Lung microvascular endothelial cell (primary cell): ENCODE measurements at regions not wholly inside any gene's neighbourhood (a gene's known extent, or its start where the extent isn't known, plus 50 kb on each side); places are given as distances from the start of the nearest gene placed in this dataset.

Experiments
- DNase-seq, 2 donors: peaks; one replicate each; pipeline versions ENCODE4 v3.0.0 to v3.0.0-alpha.2; 2010; ENCODE audit warnings: low read depth in 2 of 2

DNA sequence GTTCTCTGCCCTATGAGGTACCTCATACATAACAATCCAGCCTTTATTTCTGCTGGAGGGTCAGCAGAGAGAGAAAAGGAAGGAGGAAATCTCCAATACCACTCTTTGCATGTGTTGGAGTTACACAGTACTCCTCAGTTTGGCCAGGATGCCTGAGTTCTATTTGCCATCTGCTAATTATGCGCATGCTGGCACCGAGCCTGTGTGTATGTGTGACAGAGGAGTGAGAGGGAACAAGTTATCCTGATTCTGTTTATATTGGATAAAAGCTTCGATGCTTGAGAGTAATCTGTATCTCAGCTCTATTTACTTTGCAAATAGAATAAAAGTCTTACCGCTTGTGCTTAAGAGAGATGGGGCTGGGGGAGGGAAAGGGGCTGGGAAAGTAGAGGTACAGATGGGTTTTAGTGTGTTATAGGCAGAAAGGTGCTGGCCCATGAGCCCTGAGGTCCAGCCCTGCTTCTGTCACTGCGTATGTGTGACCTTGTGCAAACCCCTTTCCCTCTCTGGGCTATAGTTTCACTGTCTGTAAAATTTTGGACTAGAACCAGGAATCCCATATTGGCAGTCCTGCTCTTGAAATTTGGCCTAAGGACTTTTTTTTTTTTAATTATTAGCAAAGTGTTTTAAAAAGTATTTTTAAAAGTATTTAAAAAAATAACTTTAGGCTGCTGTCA, 54.5 kb upstream of the PLXNA2 start:
- no peak for DNase-seq

DNA sequence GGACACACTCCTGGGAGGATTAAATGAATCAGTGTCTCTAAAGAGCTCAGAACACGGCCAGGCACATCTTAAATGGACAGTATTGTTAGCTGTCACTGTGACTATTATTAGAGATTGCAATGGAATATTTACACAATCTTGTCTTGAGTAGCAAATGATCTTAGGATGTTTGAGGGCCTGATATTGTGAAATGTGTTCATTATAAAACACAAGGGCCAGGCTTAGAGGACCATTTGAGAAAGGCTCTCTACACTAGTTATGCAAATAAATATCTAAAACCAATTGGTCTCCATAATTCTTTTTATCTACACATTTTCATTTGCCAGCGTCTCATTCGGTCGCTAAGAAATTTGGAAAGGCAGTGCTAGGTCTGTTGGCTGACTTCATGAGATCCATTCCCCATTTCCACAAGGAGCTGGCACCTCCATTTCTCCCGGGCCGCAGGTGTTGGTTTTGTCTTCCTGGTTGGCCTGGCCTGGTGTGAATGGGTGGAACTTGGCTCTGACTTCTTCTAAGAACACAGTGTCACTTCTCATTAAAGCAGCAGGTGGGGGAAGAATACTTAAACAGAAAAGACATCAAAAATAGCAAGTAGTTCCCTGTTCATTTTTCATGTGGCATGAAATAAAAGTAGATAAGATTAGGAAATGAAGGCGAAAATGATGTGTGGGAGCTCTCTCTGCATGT, 56.0 kb upstream of the PLXNA2 start:
- no peak for DNase-seq

DNA sequence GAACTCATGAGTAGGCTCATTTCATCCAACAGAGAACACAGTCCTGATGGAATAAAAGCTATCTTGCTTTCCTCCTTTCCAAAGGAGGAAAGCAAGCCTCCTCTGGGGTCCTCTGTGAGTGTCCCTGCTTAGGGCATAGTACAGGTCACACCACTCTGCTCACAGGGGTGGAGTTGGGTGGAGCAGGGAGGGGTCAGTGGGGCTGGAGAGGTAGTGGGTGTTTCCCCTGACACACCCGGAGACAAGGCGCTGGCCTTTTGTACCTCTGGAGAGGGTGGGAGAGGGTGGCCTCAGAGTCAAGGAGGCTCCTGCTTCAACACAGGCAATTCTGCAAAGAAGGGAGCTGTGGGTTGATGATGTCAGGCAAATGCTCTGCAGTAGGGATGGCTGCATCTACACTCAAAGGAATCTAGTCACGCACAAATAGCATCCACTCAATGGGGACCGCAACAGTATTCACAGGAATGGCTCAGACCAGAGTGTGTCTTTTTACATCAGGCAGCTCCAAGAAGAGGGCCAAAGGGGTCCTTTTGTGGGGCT, 58.6 kb upstream of the PLXNA2 start:
- DNase-seq = no peak

DNA sequence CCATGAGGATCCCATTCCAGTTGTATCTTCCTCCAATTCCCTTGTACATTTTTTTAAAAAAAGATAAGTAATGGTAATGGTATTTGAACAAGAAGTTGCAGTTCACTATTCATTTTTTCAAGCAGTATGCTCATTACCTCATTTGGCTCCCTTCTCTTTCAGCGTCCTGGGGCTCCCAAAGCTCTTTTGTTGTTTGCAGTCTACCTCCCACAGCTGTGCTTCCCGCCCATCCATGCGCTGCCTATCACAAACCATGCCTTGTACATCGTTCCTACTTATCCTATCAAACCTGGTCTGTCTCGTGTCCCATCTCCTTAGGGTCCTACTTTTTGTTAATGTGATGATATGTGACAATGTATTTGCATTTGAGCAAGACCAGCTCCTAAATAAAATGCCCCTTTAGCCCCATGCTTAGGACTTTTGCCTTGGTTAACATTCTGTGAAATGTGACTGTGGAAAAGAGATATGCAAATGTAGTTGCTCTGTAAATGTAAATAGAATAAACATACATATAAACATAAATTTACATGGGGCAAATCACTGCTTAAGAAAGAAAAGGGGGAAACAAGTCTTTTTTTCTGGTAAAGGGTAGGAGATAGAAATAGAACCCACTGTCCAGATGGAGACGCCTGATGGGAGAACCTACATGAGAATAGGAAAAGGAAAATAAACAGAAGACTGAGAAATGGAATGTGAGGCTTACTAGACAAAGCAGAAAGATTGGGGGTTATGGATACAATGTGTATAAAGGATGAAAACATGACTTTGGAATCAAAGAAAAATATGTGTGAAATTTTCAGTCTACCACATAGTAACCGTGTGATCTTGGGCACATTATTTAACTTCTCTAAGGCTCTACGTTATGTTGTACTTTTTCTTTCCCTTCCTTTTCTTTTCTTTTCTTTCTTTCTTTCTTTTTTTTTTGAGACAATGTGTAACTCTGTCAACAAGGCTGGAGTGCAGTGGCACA, 59.8 kb upstream of the PLXNA2 start:
- no peak for DNase-seq

DNA sequence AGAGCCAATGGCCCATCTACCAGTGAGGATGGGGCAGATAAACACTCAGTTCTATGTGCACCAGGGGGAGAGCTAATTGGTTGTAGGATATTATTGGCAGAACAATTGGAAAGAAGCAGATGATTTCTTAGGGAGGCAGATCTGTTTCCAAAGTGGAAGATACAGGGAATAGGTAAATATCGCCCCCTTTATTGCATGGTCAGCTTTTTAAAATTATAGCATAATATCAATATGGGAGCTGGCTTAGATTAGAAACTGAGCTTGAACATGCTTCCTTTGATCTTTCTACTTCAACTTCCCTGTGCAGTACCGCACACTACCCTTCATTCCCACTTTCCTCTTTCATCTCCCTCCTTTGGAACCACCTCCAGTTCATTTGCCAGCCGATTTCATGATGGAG, 64.0 kb upstream of the PLXNA2 start:
- DNase-seq = no peak

DNA sequence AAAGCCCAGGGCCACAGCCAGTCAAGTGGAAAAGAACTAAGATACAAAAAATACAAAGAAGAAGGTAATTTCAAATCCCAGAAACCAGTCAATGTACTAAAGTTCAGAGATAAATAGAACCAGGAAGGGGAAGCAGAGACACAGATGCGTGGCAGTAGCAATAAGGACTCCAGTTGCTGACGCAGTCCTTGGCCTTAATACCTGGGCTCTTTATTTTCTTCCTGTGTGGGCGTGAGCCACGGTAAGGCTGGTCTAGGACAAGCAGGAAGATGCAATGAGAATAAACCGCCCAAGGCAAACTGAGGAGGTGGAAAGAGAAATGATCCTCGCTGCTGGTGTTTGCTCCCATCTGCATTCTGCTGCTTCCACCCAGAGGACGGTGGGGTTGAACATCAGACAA, 65.6 kb upstream of the PLXNA2 start:
- no peak for DNase-seq

DNA sequence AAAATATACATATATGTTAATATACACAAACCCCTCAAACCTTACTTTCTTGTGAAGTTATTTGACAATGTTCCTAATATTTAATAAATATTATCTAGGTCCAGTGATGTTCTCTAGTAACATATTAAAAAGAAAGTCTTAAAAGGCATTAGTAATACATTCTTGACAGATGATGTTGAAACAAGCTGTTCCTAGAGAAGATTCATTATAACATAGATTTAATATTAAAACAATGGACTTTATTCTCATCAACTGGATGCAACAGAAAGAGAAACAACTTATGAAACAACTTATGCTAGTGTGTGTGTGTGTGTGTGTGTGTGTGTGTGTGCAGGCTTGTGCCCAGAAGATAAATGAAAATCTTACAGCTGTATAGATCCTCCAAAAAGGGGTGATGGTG, 68.5 kb upstream of the PLXNA2 start:
- DNase-seq = no peak

DNA sequence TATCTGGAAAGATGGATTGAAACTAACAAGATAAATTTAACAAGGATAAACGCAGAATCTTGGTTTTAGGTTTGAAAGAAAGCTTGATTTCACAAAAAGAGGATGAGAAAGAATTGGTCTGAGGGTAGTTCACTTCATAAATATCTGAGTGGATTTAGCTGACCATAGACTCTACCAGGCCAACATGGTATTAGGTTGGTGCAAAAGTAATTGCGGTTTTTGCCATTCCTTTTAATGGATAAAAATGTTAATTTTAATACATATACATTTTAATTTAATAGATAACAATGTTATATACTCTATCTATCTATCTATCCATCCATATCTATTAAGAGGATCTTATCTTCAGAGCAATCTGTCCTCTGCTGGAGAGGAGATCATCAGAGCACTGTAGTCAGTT, 70.2 kb upstream of the PLXNA2 start:
- DNase-seq = no peak

DNA sequence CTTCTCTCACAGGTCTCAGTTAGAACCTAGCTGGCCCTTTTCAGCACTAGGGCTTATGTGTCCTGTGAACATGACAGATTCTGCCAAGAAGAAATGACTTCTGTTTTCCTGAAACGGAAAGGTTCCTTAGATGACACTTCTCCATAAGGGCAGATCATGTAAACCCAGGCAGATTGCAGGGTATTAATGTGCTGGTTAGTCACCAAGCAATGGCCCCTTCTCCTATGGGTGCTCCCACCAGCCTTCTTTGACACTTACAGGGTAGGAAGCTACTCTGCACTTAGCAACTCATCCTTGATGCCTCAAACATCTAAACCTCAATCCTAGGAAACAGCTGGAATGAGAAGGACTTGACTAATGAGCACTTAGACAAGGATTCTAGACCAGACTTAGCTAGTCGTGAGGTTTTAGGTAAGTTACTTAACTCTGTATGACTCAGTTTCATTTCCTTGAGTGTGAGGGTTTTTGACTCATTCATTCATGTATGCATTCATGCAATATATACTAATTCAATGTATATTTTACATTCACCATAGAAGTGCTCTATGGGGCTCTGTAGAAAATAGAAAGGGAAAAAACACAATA, 74.1 kb upstream of the PLXNA2 start:
- DNase-seq = no peak

DNA sequence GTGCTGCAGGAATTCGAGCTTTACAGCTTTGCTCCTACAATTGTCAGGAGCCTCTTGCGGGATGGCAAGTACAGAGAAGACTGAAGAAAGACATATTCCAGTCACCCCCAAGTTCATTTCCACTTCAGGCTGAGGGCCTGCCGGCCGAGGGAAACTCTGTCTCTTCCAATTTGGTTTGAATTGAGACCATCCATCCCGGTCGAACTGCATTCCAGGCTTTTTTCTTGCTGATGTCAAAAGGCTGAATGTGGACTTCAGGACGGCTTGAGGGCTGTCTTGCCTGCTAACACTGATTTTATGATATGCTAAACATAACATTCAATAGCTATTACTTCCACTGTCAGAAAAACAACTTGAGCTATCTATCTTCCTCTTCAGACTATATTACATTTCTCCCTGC, 79.8 kb upstream of the PLXNA2 start:
- no peak for DNase-seq

DNA sequence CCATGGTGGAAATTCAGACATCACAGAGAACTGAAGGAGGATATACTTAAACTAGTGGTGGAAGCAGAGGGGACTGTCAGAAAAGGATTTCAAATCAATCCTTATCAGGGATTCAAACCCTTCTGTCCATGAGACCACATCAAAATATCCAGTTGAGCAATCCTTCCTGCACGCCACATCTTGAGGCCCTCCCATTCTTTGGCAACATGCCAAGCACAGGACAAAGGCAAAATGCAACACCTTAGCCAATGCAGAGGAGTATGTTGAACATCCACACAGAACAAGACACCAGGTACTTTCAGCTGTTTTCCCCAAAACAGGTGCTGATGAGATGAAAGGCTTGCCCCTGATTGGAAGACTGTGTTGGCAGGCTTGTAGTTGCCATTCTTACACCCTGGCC, 81.8 kb upstream of the PLXNA2 start:
- DNase-seq = no peak

DNA sequence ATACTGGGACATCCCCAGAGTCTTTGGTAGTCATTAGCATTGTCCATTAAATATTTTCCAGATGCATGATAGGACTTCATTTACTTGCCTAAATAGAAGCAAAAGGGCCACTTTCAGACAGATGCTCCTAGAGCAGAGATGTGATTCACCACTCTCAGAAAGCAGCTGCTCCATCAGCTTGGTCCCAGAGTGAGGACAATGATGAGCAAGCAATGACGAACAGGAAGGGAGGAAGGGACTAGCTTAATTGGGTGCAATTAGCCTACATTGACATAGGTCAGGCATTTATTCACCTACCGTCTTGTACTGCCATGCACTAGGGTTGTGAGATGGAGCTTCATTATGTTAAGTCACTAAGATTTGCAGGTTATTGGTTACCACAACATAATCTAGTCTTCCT, 85.1 kb upstream of the PLXNA2 start:
- no peak for DNase-seq

DNA sequence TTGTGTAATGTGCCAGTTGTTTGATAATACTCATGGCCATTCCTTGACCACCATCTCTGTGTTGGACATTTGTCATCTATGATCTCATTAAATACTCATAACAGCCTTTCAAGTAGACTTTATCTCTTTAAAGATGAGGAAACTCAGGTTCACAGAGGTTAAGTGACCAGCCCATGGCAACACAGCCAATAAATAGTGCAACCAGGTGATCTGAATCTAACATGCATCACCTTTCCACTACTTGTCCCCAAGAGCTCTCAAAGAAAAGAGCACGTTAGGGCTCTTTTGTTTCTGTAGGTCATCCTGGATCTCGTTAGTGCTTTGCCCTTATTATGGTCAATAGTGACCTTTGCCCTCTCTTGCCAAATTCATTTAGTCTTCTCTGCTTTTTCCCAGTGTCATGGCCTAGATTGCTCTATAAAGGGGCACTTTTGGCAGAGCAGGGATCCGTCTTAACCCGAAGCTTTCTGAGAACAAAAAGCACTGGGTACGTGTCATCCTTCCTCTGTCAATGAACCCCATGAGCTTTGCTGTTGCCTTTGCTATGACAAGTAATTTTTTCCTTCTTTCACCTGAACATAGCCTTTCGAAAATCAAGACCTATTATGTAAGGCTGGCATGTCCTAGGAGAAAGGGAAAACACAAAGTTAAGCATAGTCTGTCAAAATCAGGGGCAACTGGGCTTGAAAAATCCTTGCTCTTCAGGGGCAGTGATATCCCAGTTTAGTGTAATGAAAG, 88.0 kb upstream of the PLXNA2 start:
- no peak for DNase-seq

DNA sequence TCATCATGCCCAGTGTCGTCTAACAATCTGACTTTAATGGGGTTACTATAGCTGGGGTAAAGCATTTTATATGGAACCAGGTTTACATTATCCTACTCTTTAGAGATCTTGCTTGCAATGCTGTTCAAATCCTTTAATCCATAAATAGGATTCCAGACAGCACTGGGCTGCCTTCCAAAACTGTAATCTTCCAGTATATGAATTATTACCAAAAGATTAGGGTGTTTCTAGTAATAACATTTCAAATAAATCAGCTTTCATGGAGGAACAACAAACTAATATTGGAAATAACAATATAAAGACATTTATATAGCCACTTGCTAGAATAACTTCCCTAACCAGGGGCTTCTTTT, 88.6 kb upstream of the PLXNA2 start:
- no peak for DNase-seq

DNA sequence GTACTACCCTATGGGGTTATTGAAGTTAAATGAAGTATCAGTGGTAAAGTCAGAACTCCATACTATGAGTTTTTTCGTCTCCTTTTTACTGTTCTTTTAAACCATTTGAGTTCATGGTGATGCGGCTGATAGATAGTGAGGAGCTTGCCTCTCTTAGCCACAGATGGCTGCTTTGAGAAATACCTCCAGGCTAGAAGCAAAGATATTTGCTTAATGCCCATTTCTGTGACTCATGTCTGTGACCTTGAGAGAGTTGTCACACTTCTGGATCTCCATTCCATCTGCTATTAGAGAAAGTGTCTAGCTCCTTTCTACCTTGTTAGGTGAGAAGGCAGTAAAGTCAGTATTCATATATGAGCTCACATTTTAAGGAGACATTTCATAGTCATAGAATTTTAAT, 89.5 kb upstream of the PLXNA2 start:
- no peak for DNase-seq

DNA sequence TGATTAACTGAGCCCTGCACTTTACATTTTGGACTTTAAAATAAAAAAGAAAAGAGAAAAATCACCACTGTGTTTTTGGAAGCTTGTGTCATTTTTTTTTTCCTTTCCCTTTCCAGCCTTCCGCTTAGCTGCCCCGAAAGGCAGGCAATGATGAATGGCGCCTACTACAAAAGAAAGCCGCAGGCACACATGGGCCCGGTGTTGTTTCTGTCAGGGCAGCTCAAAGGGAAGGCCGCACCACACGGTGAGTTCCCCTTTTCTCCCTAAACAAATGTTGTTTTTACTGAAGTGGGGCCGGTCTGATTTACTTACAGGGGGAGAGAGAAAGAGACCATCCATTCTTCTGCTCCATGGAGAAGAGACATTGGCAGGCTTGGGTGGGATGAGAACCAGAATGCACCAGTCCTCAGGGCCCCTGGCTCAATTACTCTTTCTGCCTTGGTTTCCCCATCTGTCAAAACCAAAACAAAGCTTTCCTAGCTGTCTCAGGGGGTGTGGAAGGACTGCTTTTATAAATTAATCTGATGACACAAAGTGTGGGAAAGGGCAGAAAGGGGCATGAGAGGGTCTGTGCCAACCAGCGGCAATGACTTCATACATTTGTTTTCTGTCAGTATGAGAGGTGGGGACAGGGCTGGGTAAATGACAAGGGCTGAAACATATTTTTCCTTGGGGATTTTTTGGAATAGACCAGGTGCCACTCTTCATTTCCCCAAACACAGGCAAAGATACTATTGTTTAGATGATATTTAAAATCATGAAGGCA, 91.4 kb upstream of the PLXNA2 start:
- DNase-seq = no peak

DNA sequence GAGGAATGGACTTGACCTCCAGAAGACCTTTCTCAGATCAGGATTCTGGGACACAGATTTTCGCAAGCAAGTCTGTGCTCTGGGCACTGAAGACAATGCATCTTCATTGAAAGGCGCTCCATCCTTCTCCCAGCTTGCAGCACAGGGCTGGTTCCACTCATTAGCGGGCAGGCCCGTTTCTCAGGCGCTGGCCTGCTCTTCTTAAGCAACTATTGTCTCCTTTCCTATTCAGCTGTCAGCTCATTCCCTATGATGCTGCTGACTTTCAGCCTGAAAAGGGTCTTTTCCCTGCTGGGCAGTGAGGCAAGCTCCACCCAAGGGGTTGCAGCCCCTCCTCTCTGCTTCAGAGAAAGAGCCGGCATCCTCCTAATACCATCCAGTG, 91.9 kb upstream of the PLXNA2 start:
- DNase-seq = no peak

DNA sequence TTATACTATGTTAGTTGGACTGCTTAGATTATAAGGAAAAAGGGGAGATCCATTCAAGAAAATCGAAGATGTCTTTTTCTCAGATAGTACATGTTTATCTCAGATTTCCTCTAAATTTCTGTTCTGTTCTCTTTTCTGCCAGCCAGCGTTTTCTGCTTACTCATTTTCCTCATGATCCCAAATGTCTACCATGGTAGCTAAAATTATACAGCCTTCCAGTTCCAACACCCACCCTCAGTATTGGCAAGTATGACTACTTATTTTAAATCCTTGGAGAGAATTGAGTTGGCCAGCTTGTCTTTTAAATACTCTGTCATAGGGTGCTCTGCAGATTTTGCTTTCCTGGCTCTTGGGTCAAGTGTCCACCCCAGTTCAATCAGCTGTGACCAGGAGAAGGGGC, 95.7 kb upstream of the PLXNA2 start:
- no peak for DNase-seq

DNA sequence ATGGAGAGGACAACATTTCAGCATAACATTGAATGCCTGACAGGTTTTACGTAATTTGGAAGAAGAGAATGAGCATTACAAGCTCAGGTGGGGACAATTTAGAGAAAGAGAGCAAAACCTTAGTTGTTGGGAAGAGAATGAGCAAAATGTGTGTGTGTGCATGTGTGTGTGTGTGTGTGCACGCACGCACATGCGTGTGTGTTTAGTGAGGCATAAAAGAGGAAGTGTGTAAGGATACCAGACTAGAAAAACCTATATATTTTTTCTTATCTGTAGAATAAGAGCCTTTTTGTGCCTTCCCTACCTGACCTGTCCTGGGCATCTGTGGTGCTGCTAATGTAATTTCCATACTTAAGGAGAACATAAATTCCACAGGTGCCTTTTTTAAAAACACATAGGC, 99.0 kb upstream of the PLXNA2 start:
- no peak for DNase-seq

DNA sequence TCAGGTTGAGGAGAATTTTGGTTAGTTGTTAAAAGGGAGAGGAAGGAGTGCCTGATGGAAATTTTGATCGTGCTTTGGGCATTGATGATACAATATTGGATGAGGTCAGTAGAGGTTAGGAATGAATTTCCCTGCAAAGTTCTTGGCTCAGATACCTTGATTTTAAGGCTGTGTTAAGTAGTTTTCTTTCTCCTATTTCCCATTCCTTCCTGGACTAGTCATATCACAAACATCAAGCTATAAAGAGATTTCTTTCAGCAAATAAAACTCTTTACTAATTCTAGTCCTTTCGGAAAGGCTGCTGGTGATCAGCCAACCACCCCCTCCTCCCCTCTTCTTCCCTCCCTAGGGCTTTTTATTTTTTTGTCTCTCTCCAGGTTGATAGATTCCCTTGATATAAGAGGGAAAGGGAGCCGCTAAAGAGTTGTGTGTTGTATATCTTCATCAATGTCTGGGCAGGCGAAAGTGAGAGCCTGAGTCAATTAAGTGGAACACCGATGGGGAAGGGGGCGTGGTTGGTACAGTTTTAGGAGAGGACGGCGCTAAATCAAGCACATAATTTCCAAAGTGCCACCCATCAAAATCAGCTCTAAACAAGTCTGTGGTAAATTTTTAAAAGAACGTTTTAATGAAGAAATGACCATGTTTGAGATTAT, 100.1 kb upstream of the PLXNA2 start:
- no peak for DNase-seq
